Heart left ventricle (tissue), 13 donors: ENCODE measurements at regions not wholly inside any gene's neighbourhood (a gene's known extent, or its start where the extent isn't known, plus 50 kb on each side); places are given as distances from the start of the nearest gene placed in this dataset.

ENCODE experiments used
- POLR2A ChIP-seq, 2 donors: fragments of 450-650 bp; IDR thresholded peaks; one replicate each; pipeline ENCODE4 v1.6.1; 2017; ENCODE audit warnings: antibody characterized with exemption in 2 of 2, mild to moderate bottlenecking in 2 of 2, moderate library complexity in 2 of 2
- TF ChIP-seq, protein P1 (sequence below), 12 donors: fragments of 200-600 bp; sonication (generic) in 4 of 12; IDR thresholded peaks; one replicate each; pipeline versions ENCODE4 v1.5.0 to v1.8.0; 2018 to 2022; ENCODE audit warnings: antibody characterized with exemption in 12 of 12, mild to moderate bottlenecking in 5 of 12
- donor health status: ischemic (EF 13 %, LVEDD 7.1; RV severe dilation, severe dysfunction).
- donor health status: DM: no; HTN: yes; CAD: no.
- donor health status: DM: no; HTN: no; CAD: no.
- donor health status: ischemic (EF 25% LVEDD 6.9; RV normal size, moderate dysfunction).
- donor health status: ischemic (EF 25% LVEDD 5.7; RV mildly dilated, moderate dysfunction).
- donor health status: ischemic (EF 35%, LVEDD 5.7; RV mildly dilated, moderate dysfunction).
- donor health status: nonischemic (EF 11% LVEDD 7.7; RV severe dilation, severe dysfunction).
- donor health status: DM: yes; HTN: yes; CAD: no.
- donor health status: PGD.
- donor health status: ischemic (EF 29% LVEDD 5.4; RV normal size, mild dysfunction).
- donor health status: nonischemic (EF 23%, LVEDD 6.1; RV moderate dilation, normal function).

DNA sequence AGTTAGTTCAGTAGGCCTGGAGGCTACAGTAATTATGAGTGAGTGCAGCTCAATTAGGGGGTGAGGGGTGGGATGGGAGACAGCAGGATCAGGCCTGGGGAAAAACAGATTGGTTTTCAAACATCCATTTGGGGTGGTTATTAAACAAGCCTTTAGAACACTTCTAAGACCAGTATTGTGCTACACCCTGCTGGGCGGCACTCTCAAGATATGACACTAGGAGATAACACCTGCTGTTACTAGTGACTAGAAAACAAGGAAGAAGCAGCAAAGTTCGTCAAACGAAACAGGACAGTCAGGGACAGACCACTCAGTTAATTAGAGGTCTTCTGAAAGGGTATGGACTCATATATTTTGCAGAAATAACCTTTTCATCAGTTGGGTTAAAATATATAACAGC lies 353.6 kb downstream of the PTEN start:
- TF ChIP-seq, protein P1, sequence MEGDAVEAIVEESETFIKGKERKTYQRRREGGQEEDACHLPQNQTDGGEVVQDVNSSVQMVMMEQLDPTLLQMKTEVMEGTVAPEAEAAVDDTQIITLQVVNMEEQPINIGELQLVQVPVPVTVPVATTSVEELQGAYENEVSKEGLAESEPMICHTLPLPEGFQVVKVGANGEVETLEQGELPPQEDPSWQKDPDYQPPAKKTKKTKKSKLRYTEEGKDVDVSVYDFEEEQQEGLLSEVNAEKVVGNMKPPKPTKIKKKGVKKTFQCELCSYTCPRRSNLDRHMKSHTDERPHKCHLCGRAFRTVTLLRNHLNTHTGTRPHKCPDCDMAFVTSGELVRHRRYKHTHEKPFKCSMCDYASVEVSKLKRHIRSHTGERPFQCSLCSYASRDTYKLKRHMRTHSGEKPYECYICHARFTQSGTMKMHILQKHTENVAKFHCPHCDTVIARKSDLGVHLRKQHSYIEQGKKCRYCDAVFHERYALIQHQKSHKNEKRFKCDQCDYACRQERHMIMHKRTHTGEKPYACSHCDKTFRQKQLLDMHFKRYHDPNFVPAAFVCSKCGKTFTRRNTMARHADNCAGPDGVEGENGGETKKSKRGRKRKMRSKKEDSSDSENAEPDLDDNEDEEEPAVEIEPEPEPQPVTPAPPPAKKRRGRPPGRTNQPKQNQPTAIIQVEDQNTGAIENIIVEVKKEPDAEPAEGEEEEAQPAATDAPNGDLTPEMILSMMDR (IDR thresholded peaks at IDR 0.05), result no peak
- no peak for TF ChIP-seq POLR2A (IDR thresholded peaks at IDR 0.05)
